HepG2 (cell line): ENCODE measurements at regions not wholly inside any gene's neighbourhood (a gene's known extent, or its start where the extent isn't known, plus 50 kb on each side); places are given as distances from the start of the nearest gene placed in this dataset.

Source experiments
- ATAC-seq: fragments of 200-7000 bp; cut with Tn5 transposase; 3 replicates; pipeline ENCODE4 v1.9.1; 2020; ENCODE audit warnings: mild to moderate bottlenecking, moderate library complexity
- BruUV-seq: library from RNA; stranded (reverse); fragments of 400-500 nt; replicated peaks from 2 replicates; lab custom pipeline; 2021; lab: Mats Ljungman, UMichigan
- CTCF ChIA-PET: fragments of 300-600 bp; formaldehyde crosslinking; extraction: SDS; loops from one replicate; lab custom pipeline; 2021; ENCODE audit warnings: low total read pairs, inconsistent platforms, low intra/inter-chr PET ratio; lab: Yijun Ruan, JAX
- POLR2A ChIA-PET: fragments of 350-600 bp; sonication (Branson Sonifier 250); formaldehyde crosslinking; loops from one replicate; lab custom pipeline; 2020; ENCODE audit warnings: antibody characterized with exemption, inconsistent platforms; lab: Yijun Ruan, JAX
- DNase-seq: peaks from one replicate; pipeline ENCODE4 v3.0.0-alpha.2; 2015; ENCODE audit warnings: low spot score
- FAIRE-seq: peaks from 3 replicates; lab custom pipeline; 2011; peaks lifted over from hg19 to GRCh38; lab: Jason Lieb, UNC
- H2AFZ ChIP-seq: one replicate; pipeline ENCODE4 v1.6.1; 2011; ENCODE audit warnings: low read length, inconsistent platforms
- H3K27ac ChIP-seq: fragments of 300-600 bp; 3 replicates; pipeline ENCODE4 v1.8.0; 2011; ENCODE audit warnings: mixed run types, mild to moderate bottlenecking, mixed read lengths, low read length, inconsistent platforms; ENCODE audit not compliant: insufficient read depth; ENCODE audit errors: extremely low read length
- H3K27me3 ChIP-seq, 2 experiments: fragments of 200-600 bp in 1 of 2; 2 replicates in 1 of 2; 3 replicates in 1 of 2; pipeline versions ENCODE4 v1.6.0 to v1.8.0; 2011; ENCODE audit warnings: low read length in 2 of 2, mild to moderate bottlenecking in 2 of 2, moderate library complexity in 2 of 2, inconsistent platforms in 1 of 2; ENCODE audit not compliant: insufficient read depth in 2 of 2, control insufficient read depth in 1 of 2
- H3K36me3 ChIP-seq, 2 experiments: fragments of 200-600 bp in 1 of 2; replicated peaks in 1 of 2; 2 replicates in 1 of 2; 3 replicates in 1 of 2; pipeline versions ENCODE4 v1.5.1 to v1.8.0; 2011; ENCODE audit warnings: low read length in 2 of 2, inconsistent platforms in 1 of 2; ENCODE audit not compliant: insufficient read depth in 2 of 2, control insufficient read depth in 1 of 2
- H3K4me1 ChIP-seq: 2 replicates; pipeline ENCODE4 v1.5.1; 2012; ENCODE audit warnings: low read length, inconsistent platforms; ENCODE audit not compliant: insufficient read depth
- H3K4me2 ChIP-seq: 2 replicates; pipeline ENCODE4 v1.6.0; 2011; ENCODE audit warnings: low read depth, low read length, inconsistent platforms
- H3K4me3 ChIP-seq, 3 experiments: fragments of 200-600 bp in 1 of 3; sonication (generic), shearing (Covaris generic) in 1 of 3; replicated peaks in 1 of 3; 2 replicates each; pipeline ENCODE4 v1.5.1; 2011 to 2016; ENCODE audit warnings: low read length in 3 of 3, inconsistent platforms in 2 of 3, low read depth in 2 of 3, mild to moderate bottlenecking in 2 of 3, control low read depth in 1 of 3, mixed read lengths in 1 of 3; ENCODE audit not compliant: insufficient read depth in 1 of 3
- H3K79me2 ChIP-seq: one replicate; pipeline ENCODE4 v1.6.1; 2011; ENCODE audit warnings: low read length, inconsistent platforms; ENCODE audit not compliant: insufficient read depth
- H3K9ac ChIP-seq: 2 replicates; pipeline ENCODE4 v1.6.0; 2011; ENCODE audit warnings: mild to moderate bottlenecking, low read depth, low read length, inconsistent platforms; ENCODE audit not compliant: insufficient read depth
- H3K9me3 ChIP-seq: 2 replicates; pipeline ENCODE4 v1.5.1; 2012; ENCODE audit warnings: mild to moderate bottlenecking, low read length
- H4K20me1 ChIP-seq: 2 replicates; pipeline ENCODE4 v1.6.0; 2011; ENCODE audit warnings: inconsistent platforms, mild to moderate bottlenecking, low read length, moderate library complexity; ENCODE audit not compliant: insufficient read depth
- DMAP1 ChIP-seq: IDR thresholded peaks from 2 replicates; pipeline ENCODE4 v1.6.1; 2016
- KDM5A ChIP-seq: fragments of 200-600 bp; sonication (generic); IDR thresholded peaks from 2 replicates; pipeline ENCODE4 v1.7.0; 2018; ENCODE audit warnings: antibody characterized with exemption, mild to moderate bottlenecking, low read length, borderline replicate concordance
- MAX ChIP-seq: IDR thresholded peaks from 2 replicates; pipeline ENCODE4 v1.6.1; 2012; ENCODE audit warnings: inconsistent platforms
- REL ChIP-seq: sonication (generic); formaldehyde crosslinking; conservative IDR thresholded peaks from 2 replicates; pipeline ENCODE4 v1.8.0; 2022; ENCODE audit warnings: mild to moderate bottlenecking, missing genetic modification reagents, moderate library complexity
- RFX1 ChIP-seq: fragments of 450-650 bp; IDR thresholded peaks from 2 replicates; pipeline ENCODE4 v1.6.1; 2017
- SP140L ChIP-seq: sonication (generic); formaldehyde crosslinking; IDR thresholded peaks from 2 replicates; pipeline ENCODE4 v1.4.0; 2020; ENCODE audit warnings: missing genetic modification reagents, borderline replicate concordance
- ZFY ChIP-seq: sonication (generic); formaldehyde crosslinking; IDR thresholded peaks from 2 replicates; pipeline ENCODE4 v1.4.0; 2020; ENCODE audit warnings: missing genetic modification reagents
- ZNF225 ChIP-seq: sonication (generic); formaldehyde crosslinking; IDR thresholded peaks from 2 replicates; pipeline ENCODE4 v1.4.0; 2020; ENCODE audit warnings: mild to moderate bottlenecking, missing genetic modification reagents
- ZNF543 ChIP-seq: sonication (generic); formaldehyde crosslinking; IDR thresholded peaks from 2 replicates; pipeline ENCODE4 v1.4.0; 2020; ENCODE audit warnings: mild to moderate bottlenecking, missing genetic modification reagents
- ZNF878 ChIP-seq: sonication (generic); formaldehyde crosslinking; IDR thresholded peaks from 2 replicates; pipeline ENCODE4 v1.8.1; 2023; ENCODE audit warnings: mild to moderate bottlenecking, missing genetic modification reagents, moderate library complexity
- WGBS: methylation state at CpG from one replicate; pipeline ENCODE4 v1.1.6; 2017; ENCODE audit warnings: low lambda C conversion rate; 5-methylcytosine and 5-hydroxymethylcytosine counted together
- in situ Hi-C: cut with HindIII; loops from 2 replicates; pipeline ENCODE4 v1.10.0; 2017; ENCODE audit warnings: low pct_unique_long_range_greater_than_20kb; ENCODE audit not compliant: extremely low pct_ligation_motif_present
- intact Hi-C: fragments of 100-400 bp; cut with micrococcal nuclease; formaldehyde crosslinking; loops from one replicate; pipeline ENCODE4 v1.10.0; 2022; ENCODE audit not compliant: unreplicated experiment

DNA sequence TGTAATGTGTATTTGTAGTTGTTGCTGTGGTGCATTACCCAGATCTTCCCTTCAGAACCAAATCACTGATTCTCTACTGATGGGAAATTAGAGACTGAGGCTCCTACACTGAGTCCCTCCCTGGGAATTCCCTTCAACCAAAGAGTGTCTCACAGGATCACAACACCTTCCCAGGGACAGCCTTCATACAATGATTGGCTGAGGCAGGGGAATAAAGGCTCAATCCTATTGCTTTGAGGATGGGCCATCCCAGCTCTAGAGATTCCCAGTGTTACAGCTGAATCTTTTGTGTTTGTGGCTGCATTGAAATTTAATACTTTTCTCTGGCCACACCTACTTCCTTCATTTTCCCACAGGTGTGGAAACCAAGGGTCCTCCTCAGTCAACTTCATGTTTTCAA lies 96.4 kb upstream of the ELL2 start:
- CTCF ChIA-PET = no interaction called here
- Histone ChIP-seq H3K4me2 (no peak overlapping the region), H3K27me3 (no peaks in the 10 kb centered on the region), H2AFZ (no peak overlapping the region), H3K79me2 (no peaks in the 10 kb centered on the region), H3K4me3 (no peak overlapping the region), H3K27ac (no peak overlapping the region), H3K9me3 (no peaks in the 10 kb centered on the region), H3K36me3 (no peaks in the 10 kb centered on the region), H3K9ac (no peak overlapping the region), H3K4me1 (peaks cover 6% of the 10 kb centered on the region; the same call in 1 of the 2 replicates), H4K20me1 (no peaks in the 10 kb centered on the region)
- FAIRE-seq (no peak), DNase-seq (no peak), ATAC-seq (no peak)
- BruUV-seq = no TSS peak
- POLR2A ChIA-PET = no interaction called here
- TF ChIP-seq MAX (no peak), REL (no peak), RFX1 (no peak), ZNF225 (CRISPR knock-in tag) (no peak), KDM5A (no peak), SP140L (no peak)
- in situ Hi-C loops (no loop called here), intact Hi-C loops (no loop called here)

DNA sequence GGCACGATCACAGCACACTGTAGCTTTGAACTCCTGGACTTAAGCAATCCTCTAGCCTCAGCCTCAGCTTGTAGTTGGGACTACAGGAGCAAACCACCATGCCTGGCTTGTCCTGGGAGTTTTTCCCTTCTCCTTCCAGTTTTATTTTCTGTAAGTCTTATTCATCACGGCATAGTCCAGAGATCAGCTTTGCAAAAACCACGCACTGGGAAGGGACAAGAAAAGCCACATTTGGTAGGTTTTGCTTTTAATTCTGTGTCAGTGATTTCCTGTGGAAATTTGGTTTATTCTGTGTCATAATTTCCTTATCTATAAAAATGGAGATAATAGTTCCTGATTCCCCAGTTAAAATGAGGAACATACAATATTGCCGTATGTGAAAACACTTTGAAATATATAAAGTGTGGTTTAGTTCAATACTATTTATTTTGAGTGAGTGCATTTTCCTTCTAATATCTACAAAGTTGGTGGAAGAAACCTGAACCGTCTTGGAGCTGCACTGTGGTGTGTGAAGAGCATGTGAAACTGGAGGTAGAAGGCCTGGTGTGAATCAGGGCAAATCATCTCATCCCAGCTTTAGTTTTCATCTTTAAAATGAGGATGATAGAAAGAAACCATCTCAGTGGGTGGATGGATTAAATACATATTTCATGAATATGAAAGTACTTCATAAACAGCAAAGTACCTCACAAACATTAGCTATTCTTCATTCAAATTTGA lies 92.8 kb upstream of the ELL2 start:
- H3K9ac ChIP-seq = no peak overlapping the region
- 89% methylated on average over 5 of the region's 5 CpGs for WGBS
- H4K20me1 ChIP-seq = no peaks in the 10 kb centered on the region
- H3K79me2 ChIP-seq = no peaks in the 10 kb centered on the region
- H3K27me3 ChIP-seq = no peaks in the 10 kb centered on the region
- H3K4me2 ChIP-seq = no peak overlapping the region
- H3K4me1 ChIP-seq = peaks cover 8% of the 10 kb centered on the region
- ChIA-PET CTCF (no interaction called here), POLR2A (no interaction called here)
- ATAC-seq = no peak
- no peaks in the 10 kb centered on the region for H3K9me3 ChIP-seq
- H3K4me3 ChIP-seq = no peak overlapping the region
- H2AFZ ChIP-seq = no peak overlapping the region
- H3K27ac ChIP-seq = no peak overlapping the region
- no peak for FAIRE-seq
- H3K36me3 ChIP-seq = no peaks in the 10 kb centered on the region
- in situ Hi-C loops = no loop called here
- no TSS peak for BruUV-seq
- TF ChIP-seq ZFY (CRISPR knock-in tag) = no peak
- TF ChIP-seq ZNF878 = no peak
- no peak for TF ChIP-seq ZNF543
- no peak for TF ChIP-seq DMAP1 (CRISPR knock-in tag)
- intact Hi-C loops = no loop called here
- DNase-seq = no peak
